ENCODE measurements at regions not wholly inside any gene's neighbourhood (a gene's known extent, or its start where the extent isn't known, plus 50 kb on each side); places are given as distances from the start of the nearest gene placed in this dataset.

DNA sequence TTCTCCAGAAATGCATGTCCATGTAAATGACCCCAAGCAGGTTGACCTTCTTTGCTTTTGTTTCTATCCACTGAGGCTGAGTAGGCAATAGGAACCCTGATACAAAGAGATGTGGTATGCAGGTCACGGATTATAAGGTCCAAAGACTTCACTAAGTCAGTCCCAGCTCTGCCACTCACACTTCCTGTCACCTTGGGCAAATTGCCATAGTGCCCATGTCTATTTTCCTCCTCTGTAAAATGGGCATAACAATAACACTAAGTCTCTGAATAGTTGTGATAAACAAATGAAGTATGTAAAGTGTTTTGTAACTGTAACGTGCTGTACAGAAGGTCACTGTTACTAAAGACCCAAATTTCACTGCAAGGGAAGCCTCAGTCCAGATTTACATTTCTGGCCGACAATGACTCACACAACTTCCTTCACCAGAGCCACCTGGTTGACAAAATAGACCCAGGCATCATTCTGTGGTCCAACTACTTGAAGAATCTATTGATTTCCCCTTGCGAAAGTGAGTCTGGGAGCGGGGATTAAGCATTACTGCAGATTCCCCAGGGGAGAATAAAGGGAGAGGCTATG lies 175.4 kb upstream of the LPP start:
- Histone ChIP-seq H2AK5ac (ENCODE audit: insufficient read length, low read length) (no peak overlapping the region), H2BK120ac (ENCODE audit: low read depth, low read length, poor library complexity, severe bottlenecking) (no peak overlapping the region), H3K4me2 (ENCODE audit: insufficient read depth, insufficient read length, low read length) (no peak overlapping the region), H3K23me2 (ENCODE audit: insufficient read length, low read depth, low read length, poor library complexity, severe bottlenecking) (no peaks in the 10 kb centered on the region), H2BK5ac (ENCODE audit: insufficient read length, low read length) (no peak overlapping the region), H4K91ac (ENCODE audit: insufficient read length, low read depth, low read length) (no peak overlapping the region), H3K4ac (ENCODE audit: low read depth, low read length) (no peak overlapping the region), H3K56ac (ENCODE audit: insufficient read length, low read depth, low read length) (no peak overlapping the region), H3K23ac (ENCODE audit: insufficient read length, low read depth, low read length) (no peak overlapping the region), H3K79me2 (ENCODE audit: insufficient read depth, low read length) (no peaks in the 10 kb centered on the region), H2BK20ac (ENCODE audit: low read depth, low read length, poor library complexity, severe bottlenecking) (no peak overlapping the region), H3K18ac (ENCODE audit: insufficient read length, low read depth, low read length) (no peak overlapping the region), H3K9ac (ENCODE audit: extremely low read depth, insufficient read length, low read length) (no peak overlapping the region), H2BK15ac (ENCODE audit: low read depth, low read length) (no peak overlapping the region), H3T11ph (ENCODE audit: low read length) (no peak overlapping the region), H3K9me3 (ENCODE audit: control insufficient read depth, low read depth, low read length) (no peaks in the 10 kb centered on the region), H3K79me1 (ENCODE audit: insufficient read depth, low read depth, low read length, poor library complexity, severe bottlenecking) (no peaks in the 10 kb centered on the region), H2AFZ (ENCODE audit: low read length) (no peak overlapping the region), H3K14ac (ENCODE audit: insufficient read depth, low read length) (no peak overlapping the region), H3K4me1 (ENCODE audit: insufficient read depth, low read length) (0 out of 2 replicates have a peak, but pooled peaks cover under 1% of the 10 kb centered on the region), H4K8ac (replicated peaks; ENCODE audit: insufficient read length, low read depth, low read length) (no peak overlapping the region), H4K5ac (ENCODE audit: insufficient read length, low read depth, low read length) (no peak overlapping the region), H3K27ac (ENCODE audit: insufficient read length, low read depth, low read length) (no peak overlapping the region), H3K27me3 (ENCODE audit: insufficient read depth, low read length) (no peaks in the 10 kb centered on the region), H4K20me1 (ENCODE audit: control insufficient read depth, insufficient read depth, insufficient read length) (no peaks in the 10 kb centered on the region), H2BK12ac (ENCODE audit: insufficient read length, low read depth, low read length) (no peak overlapping the region)
- Mint-ChIP-seq H3K27ac (no peak overlapping the region), H3K9me3 (peaks cover 5% of the 10 kb centered on the region in 2 experiments), H3K4me1 (no peaks in the 10 kb centered on the region), H3K36me3 (ENCODE audit: insufficient read depth in 1 of 3, low read depth in 3 of 3) (peaks cover 3 to 10% (median 4%) of the 10 kb centered on the region in 3 experiments; a peak in 5 of 7 replicates), H3K27me3 (ENCODE audit: low read depth) (no peaks in the 10 kb centered on the region), H3K4me3 (no peak overlapping the region)
- TF ChIP-seq, protein P1, sequence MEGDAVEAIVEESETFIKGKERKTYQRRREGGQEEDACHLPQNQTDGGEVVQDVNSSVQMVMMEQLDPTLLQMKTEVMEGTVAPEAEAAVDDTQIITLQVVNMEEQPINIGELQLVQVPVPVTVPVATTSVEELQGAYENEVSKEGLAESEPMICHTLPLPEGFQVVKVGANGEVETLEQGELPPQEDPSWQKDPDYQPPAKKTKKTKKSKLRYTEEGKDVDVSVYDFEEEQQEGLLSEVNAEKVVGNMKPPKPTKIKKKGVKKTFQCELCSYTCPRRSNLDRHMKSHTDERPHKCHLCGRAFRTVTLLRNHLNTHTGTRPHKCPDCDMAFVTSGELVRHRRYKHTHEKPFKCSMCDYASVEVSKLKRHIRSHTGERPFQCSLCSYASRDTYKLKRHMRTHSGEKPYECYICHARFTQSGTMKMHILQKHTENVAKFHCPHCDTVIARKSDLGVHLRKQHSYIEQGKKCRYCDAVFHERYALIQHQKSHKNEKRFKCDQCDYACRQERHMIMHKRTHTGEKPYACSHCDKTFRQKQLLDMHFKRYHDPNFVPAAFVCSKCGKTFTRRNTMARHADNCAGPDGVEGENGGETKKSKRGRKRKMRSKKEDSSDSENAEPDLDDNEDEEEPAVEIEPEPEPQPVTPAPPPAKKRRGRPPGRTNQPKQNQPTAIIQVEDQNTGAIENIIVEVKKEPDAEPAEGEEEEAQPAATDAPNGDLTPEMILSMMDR (conservative IDR thresholded peaks at IDR 0.05), result no peak
- DNase-seq, result no peak
- no CpG with 5 or more reads among the region's 5 CpGs for WGBS (ENCODE audit: extremely low coverage, insufficient read length, low lambda C conversion rate)

Measured in H9 (cell line).